ENCODE measurements at regions not wholly inside any gene's neighbourhood (a gene's known extent, or its start where the extent isn't known, plus 50 kb on each side); places are given as distances from the start of the nearest gene placed in this dataset.
A peak's percentile ranks its signal among the peaks of the same experiment; 100 is the strongest.

DNA sequence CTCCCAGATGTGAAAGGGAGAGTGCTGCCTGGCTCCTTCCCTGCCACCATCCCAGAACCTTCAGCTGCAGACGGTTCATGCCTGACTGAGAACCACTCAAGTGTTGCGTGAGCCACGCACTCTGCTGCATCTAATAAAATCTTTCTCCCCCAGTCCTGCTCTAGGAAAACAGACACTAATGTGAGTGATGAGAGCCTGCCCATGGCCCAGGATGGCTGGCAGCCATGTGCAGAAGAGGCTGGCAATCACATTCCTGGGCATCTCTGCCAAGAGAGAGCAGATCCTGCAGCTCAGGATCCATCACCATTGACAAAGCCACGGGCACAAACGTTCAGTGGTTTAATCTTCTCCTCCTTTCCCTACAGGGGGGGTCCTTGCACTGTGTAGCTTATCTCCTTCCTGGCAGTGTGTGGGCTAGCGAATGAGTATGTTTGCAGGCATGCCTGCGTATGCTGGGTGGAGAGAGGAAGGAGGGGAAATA, 477.5 kb downstream of the SLC4A3 start (continued):
- TF ChIP-seq, protein P1, sequence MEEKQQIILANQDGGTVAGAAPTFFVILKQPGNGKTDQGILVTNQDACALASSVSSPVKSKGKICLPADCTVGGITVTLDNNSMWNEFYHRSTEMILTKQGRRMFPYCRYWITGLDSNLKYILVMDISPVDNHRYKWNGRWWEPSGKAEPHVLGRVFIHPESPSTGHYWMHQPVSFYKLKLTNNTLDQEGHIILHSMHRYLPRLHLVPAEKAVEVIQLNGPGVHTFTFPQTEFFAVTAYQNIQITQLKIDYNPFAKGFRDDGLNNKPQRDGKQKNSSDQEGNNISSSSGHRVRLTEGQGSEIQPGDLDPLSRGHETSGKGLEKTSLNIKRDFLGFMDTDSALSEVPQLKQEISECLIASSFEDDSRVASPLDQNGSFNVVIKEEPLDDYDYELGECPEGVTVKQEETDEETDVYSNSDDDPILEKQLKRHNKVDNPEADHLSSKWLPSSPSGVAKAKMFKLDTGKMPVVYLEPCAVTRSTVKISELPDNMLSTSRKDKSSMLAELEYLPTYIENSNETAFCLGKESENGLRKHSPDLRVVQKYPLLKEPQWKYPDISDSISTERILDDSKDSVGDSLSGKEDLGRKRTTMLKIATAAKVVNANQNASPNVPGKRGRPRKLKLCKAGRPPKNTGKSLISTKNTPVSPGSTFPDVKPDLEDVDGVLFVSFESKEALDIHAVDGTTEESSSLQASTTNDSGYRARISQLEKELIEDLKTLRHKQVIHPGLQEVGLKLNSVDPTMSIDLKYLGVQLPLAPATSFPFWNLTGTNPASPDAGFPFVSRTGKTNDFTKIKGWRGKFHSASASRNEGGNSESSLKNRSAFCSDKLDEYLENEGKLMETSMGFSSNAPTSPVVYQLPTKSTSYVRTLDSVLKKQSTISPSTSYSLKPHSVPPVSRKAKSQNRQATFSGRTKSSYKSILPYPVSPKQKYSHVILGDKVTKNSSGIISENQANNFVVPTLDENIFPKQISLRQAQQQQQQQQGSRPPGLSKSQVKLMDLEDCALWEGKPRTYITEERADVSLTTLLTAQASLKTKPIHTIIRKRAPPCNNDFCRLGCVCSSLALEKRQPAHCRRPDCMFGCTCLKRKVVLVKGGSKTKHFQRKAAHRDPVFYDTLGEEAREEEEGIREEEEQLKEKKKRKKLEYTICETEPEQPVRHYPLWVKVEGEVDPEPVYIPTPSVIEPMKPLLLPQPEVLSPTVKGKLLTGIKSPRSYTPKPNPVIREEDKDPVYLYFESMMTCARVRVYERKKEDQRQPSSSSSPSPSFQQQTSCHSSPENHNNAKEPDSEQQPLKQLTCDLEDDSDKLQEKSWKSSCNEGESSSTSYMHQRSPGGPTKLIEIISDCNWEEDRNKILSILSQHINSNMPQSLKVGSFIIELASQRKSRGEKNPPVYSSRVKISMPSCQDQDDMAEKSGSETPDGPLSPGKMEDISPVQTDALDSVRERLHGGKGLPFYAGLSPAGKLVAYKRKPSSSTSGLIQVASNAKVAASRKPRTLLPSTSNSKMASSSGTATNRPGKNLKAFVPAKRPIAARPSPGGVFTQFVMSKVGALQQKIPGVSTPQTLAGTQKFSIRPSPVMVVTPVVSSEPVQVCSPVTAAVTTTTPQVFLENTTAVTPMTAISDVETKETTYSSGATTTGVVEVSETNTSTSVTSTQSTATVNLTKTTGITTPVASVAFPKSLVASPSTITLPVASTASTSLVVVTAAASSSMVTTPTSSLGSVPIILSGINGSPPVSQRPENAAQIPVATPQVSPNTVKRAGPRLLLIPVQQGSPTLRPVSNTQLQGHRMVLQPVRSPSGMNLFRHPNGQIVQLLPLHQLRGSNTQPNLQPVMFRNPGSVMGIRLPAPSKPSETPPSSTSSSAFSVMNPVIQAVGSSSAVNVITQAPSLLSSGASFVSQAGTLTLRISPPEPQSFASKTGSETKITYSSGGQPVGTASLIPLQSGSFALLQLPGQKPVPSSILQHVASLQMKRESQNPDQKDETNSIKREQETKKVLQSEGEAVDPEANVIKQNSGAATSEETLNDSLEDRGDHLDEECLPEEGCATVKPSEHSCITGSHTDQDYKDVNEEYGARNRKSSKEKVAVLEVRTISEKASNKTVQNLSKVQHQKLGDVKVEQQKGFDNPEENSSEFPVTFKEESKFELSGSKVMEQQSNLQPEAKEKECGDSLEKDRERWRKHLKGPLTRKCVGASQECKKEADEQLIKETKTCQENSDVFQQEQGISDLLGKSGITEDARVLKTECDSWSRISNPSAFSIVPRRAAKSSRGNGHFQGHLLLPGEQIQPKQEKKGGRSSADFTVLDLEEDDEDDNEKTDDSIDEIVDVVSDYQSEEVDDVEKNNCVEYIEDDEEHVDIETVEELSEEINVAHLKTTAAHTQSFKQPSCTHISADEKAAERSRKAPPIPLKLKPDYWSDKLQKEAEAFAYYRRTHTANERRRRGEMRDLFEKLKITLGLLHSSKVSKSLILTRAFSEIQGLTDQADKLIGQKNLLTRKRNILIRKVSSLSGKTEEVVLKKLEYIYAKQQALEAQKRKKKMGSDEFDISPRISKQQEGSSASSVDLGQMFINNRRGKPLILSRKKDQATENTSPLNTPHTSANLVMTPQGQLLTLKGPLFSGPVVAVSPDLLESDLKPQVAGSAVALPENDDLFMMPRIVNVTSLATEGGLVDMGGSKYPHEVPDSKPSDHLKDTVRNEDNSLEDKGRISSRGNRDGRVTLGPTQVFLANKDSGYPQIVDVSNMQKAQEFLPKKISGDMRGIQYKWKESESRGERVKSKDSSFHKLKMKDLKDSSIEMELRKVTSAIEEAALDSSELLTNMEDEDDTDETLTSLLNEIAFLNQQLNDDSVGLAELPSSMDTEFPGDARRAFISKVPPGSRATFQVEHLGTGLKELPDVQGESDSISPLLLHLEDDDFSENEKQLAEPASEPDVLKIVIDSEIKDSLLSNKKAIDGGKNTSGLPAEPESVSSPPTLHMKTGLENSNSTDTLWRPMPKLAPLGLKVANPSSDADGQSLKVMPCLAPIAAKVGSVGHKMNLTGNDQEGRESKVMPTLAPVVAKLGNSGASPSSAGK (IDR thresholded peaks at IDR 0.05): no peak
- TF ChIP-seq, protein P2, sequence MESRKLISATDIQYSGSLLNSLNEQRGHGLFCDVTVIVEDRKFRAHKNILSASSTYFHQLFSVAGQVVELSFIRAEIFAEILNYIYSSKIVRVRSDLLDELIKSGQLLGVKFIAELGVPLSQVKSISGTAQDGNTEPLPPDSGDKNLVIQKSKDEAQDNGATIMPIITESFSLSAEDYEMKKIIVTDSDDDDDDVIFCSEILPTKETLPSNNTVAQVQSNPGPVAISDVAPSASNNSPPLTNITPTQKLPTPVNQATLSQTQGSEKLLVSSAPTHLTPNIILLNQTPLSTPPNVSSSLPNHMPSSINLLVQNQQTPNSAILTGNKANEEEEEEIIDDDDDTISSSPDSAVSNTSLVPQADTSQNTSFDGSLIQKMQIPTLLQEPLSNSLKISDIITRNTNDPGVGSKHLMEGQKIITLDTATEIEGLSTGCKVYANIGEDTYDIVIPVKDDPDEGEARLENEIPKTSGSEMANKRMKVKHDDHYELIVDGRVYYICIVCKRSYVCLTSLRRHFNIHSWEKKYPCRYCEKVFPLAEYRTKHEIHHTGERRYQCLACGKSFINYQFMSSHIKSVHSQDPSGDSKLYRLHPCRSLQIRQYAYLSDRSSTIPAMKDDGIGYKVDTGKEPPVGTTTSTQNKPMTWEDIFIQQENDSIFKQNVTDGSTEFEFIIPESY (CRISPR knock-in tag; IDR thresholded peaks at IDR 0.05): no peak
- TF ChIP-seq ZNF644 (tag; IDR thresholded peaks at IDR 0.05; ENCODE audit: low read depth) (no peak), FOSL1 (tag; conservative IDR thresholded peaks at IDR 0.05) (no peak), ZNF584 (CRISPR knock-in tag; IDR thresholded peaks at IDR 0.05; ENCODE audit: low read depth) (no peak), RFX5 (IDR thresholded peaks at IDR 0.05; ENCODE audit: low read depth, low read length) (no peak), ZC3H4 (CRISPR knock-in tag; IDR thresholded peaks at IDR 0.05; ENCODE audit: borderline replicate concordance) (no peak)
- TF ChIP-seq, protein P3, sequence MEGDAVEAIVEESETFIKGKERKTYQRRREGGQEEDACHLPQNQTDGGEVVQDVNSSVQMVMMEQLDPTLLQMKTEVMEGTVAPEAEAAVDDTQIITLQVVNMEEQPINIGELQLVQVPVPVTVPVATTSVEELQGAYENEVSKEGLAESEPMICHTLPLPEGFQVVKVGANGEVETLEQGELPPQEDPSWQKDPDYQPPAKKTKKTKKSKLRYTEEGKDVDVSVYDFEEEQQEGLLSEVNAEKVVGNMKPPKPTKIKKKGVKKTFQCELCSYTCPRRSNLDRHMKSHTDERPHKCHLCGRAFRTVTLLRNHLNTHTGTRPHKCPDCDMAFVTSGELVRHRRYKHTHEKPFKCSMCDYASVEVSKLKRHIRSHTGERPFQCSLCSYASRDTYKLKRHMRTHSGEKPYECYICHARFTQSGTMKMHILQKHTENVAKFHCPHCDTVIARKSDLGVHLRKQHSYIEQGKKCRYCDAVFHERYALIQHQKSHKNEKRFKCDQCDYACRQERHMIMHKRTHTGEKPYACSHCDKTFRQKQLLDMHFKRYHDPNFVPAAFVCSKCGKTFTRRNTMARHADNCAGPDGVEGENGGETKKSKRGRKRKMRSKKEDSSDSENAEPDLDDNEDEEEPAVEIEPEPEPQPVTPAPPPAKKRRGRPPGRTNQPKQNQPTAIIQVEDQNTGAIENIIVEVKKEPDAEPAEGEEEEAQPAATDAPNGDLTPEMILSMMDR (IDR thresholded peaks at IDR 0.05 in 2 of 3, conservative IDR thresholded peaks at IDR 0.05 in 1 of 3; ENCODE audit: insufficient read depth in 2 of 3, low read depth in 1 of 3, low read length in 3 of 3): peak in 1 of 3 experiments; percentile 30; a peak in 3 of 6 replicates

Data from K562 (cell line).